Effector memory CD8-positive, alpha-beta T cell (primary cell): ENCODE measurements at regions not wholly inside any gene's neighbourhood (a gene's known extent, or its start where the extent isn't known, plus 50 kb on each side); places are given as distances from the start of the nearest gene placed in this dataset.

Source experiments
- ATAC-seq: fragments of 150-1000 bp; cut with Tn5 transposase; replicated peaks from 2 replicates; pipeline ENCODE4 v1.10.0; 2021; ENCODE audit warnings: mild to moderate bottlenecking, moderate library complexity
- DNase-seq, 3 experiments: peaks; one replicate each; pipeline ENCODE4 v3.0.0; 2021
- H3K27ac Mint-ChIP-seq, 2 donors: one replicate each; pipeline ENCODE4 v1.8.0; 2022; ENCODE audit warnings: mild to moderate bottlenecking in 2 of 2, mixed read lengths in 2 of 2, moderate library complexity in 2 of 2
- H3K27me3 Mint-ChIP-seq, 2 donors: one replicate each; pipeline ENCODE4 v1.8.0; 2022; ENCODE audit warnings: mixed read lengths in 2 of 2
- H3K36me3 Mint-ChIP-seq: one replicate; pipeline ENCODE4 v1.8.0; 2022; ENCODE audit warnings: mild to moderate bottlenecking, moderate library complexity, mixed read lengths; ENCODE audit not compliant: insufficient read depth
- H3K4me1 Mint-ChIP-seq, 2 donors: one replicate each; pipeline ENCODE4 v1.8.0; 2022; ENCODE audit warnings: low read depth in 2 of 2, mixed read lengths in 2 of 2
- H3K4me3 Mint-ChIP-seq, 2 donors: one replicate each; pipeline ENCODE4 v1.8.0; 2022; ENCODE audit warnings: mild to moderate bottlenecking in 2 of 2, mixed read lengths in 2 of 2, moderate library complexity in 2 of 2
- H3K9me3 Mint-ChIP-seq, 2 donors: one replicate each; pipeline ENCODE4 v1.8.0; 2022; ENCODE audit warnings: mixed read lengths in 2 of 2

DNA sequence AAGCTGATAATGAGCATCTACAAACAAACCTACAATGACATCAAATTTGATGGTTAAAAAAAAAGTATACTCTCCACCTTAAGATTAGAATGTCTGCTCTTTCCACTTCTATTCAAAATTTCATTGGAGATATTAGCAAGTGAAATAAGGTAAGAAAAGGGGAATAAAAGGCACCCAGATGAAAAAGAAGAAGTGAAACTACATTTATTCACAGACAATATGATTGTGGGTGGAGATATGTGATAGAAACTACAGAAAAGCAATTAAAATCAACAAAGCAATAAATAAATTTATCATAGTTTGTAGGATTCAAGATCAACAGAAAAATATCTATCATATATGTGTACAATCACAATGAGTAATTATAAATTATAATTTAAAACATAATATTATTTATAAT is 395.1 kb upstream of the CCNH start:
- no peak for ATAC-seq
- no peaks in the 10 kb centered on the region for H3K4me1 Mint-ChIP-seq
- H3K27me3 Mint-ChIP-seq: no peaks in the 10 kb centered on the region
- H3K9me3 Mint-ChIP-seq: no peaks in the 10 kb centered on the region
- H3K27ac Mint-ChIP-seq: no peak overlapping the region
- no peak for DNase-seq
- H3K36me3 Mint-ChIP-seq: no peaks in the 10 kb centered on the region
- H3K4me3 Mint-ChIP-seq: no peak overlapping the region

DNA sequence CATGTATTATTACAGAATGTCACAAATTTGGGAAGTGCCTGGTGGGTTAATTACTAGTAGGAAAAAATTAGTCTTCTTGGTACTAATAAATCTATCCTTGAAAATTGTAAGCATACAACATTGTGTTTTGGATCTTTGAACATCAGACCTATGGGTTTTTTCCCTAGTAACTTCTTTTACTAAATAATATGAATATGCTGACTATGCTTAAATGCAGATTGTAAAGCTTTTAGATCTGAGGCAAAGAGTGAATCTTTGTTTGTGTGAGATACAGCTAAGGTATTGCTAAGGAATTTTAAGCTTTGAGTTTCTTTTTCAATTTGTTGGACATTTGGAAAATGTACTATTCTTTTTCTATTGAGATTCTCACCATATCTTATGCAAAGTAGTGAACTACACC is 390.6 kb upstream of the CCNH start:
- DNase-seq (no peak), ATAC-seq (no peak)
- H3K36me3 Mint-ChIP-seq: no peaks in the 10 kb centered on the region
- peaks cover 0 to 15% of the 10 kb centered on the region in 2 donors for H3K27me3 Mint-ChIP-seq
- no peaks in the 10 kb centered on the region for H3K4me1 Mint-ChIP-seq
- no peaks in the 10 kb centered on the region for H3K9me3 Mint-ChIP-seq
- no peak overlapping the region for H3K27ac Mint-ChIP-seq
- no peak overlapping the region for H3K4me3 Mint-ChIP-seq

DNA sequence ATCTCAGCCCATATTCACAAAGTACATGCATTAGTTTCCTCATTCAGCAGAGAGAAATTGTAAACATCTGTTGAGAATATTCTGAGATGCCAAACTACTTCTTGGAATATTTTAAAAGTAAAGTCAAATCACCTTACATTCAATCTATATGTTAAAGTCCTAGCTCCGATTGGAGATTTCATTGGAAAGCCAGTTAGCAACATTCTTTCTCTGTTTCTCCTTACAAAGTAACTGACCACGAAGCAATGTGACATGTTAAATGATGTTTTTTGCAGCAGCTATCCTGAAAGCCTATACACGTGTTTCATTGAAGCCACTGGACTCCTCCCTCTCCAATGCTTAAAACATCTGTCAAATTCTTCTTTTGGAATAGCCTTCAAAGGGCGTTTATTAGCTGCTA is 379.1 kb upstream of the CCNH start:
- no peaks in the 10 kb centered on the region for H3K36me3 Mint-ChIP-seq
- H3K4me3 Mint-ChIP-seq: no peak overlapping the region
- H3K4me1 Mint-ChIP-seq: no peaks in the 10 kb centered on the region
- H3K27ac Mint-ChIP-seq: no peak overlapping the region
- ATAC-seq (no peak), DNase-seq (no peak)
- peaks cover 11 to 22% of the 10 kb centered on the region in 2 donors for H3K27me3 Mint-ChIP-seq
- no peaks in the 10 kb centered on the region for H3K9me3 Mint-ChIP-seq

DNA sequence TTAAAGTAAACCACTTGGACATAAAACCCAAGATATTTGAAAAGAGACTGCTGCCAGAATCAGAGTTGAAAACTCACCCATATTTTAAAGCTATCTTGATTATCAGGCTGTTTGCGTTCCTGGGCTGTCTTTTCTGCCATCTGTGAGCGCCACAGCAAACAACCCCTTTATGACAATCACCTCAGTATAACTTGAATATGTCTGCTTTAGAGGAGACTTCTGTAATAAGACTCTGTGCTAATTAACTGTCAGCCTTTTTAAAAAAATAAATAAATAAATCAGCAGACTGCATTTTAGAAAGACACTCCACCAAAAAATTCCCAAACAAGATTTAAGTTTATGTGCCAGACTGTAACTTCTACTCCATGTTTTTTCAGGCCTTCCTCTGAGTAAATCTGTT is 375.7 kb upstream of the CCNH start:
- no peaks in the 10 kb centered on the region for H3K9me3 Mint-ChIP-seq
- H3K27me3 Mint-ChIP-seq: peaks cover 10 to 21% of the 10 kb centered on the region in 2 donors
- H3K4me3 Mint-ChIP-seq: no peak overlapping the region
- DNase-seq (no peak), ATAC-seq (no peak)
- H3K4me1 Mint-ChIP-seq: no peaks in the 10 kb centered on the region
- H3K36me3 Mint-ChIP-seq: no peaks in the 10 kb centered on the region
- H3K27ac Mint-ChIP-seq: no peak overlapping the region

DNA sequence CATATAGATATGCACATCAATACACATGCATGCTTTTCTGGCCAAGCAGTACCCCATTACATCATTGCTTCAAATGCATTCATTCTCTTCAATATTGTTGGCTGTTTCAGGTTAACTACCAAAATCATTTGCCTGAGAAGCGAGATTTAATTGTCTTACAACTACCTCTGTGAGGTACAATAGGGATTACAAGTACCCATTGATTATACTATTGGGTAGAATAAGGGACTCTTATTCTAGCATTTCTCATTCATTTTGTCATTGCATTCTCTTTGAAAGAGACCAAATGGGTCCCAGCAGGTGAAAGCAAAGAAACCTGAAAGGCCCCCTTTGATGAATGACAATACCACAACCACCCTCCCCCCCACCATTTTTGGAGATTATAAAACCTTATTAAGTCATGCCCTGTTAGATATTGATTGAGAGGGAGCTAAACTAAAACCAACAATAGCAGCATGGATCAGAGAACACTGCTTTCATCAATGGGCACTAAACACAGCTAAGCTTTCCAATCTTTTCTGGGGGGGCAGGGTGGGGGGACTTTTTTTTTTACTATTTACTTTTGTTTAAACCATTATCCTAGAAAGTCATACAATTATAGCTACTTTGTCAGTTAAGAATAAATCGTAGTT is 375.0 kb upstream of the CCNH start:
- DNase-seq (no peak), ATAC-seq (no peak)
- H3K9me3 Mint-ChIP-seq: no peaks in the 10 kb centered on the region
- peaks cover 10 to 21% of the 10 kb centered on the region in 2 donors for H3K27me3 Mint-ChIP-seq
- H3K36me3 Mint-ChIP-seq: no peaks in the 10 kb centered on the region
- no peak overlapping the region for H3K27ac Mint-ChIP-seq
- no peaks in the 10 kb centered on the region for H3K4me1 Mint-ChIP-seq
- no peak overlapping the region for H3K4me3 Mint-ChIP-seq

DNA sequence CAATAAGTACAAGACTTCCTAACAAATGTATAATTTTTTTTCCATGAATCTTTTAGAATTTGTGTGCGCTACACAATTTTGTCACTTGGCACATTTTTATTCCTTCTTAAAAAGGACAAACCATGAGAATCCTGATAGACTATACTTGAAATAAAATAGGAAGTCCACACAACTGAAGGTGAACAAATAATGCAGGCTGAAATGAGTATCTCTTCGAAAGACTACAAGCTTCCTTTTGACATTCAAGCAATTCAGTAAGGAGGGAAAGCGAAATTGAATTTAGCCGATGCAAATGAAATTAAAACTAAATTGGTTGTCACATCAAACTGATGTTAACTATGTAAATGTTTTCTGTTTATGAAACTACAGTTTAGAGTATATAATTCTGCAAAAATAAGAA is 374.4 kb upstream of the CCNH start:
- no peak overlapping the region for H3K27ac Mint-ChIP-seq
- H3K27me3 Mint-ChIP-seq: peaks cover 13 to 23% of the 10 kb centered on the region in 2 donors
- no peak overlapping the region for H3K4me3 Mint-ChIP-seq
- no peak for DNase-seq
- no peak for ATAC-seq
- no peaks in the 10 kb centered on the region for H3K36me3 Mint-ChIP-seq
- no peaks in the 10 kb centered on the region for H3K9me3 Mint-ChIP-seq
- no peaks in the 10 kb centered on the region for H3K4me1 Mint-ChIP-seq

DNA sequence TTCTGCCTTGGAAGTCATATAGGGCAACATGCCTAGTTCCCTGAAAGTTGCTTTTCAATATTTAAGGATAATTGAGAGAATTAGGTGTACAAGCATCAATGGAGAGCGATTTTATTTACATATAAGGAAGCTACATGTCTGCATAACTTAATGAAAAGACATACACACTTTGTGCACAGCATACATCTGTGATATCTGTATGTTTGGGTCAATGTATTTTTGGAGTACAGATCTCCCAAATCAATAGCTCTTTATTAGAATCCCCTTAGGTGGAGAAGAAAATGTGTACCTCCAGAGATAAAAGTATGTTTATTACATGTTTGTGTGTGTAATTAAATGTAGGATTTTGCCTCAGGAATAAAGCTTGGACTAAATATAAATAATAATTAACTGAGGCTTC is 373.7 kb upstream of the CCNH start:
- Mint-ChIP-seq H3K9me3 (no peaks in the 10 kb centered on the region), H3K27me3 (peaks cover 19 to 29% of the 10 kb centered on the region in 2 donors), H3K36me3 (no peaks in the 10 kb centered on the region), H3K4me1 (no peaks in the 10 kb centered on the region), H3K27ac (no peak overlapping the region), H3K4me3 (no peak overlapping the region)
- ATAC-seq: no peak
- no peak for DNase-seq

DNA sequence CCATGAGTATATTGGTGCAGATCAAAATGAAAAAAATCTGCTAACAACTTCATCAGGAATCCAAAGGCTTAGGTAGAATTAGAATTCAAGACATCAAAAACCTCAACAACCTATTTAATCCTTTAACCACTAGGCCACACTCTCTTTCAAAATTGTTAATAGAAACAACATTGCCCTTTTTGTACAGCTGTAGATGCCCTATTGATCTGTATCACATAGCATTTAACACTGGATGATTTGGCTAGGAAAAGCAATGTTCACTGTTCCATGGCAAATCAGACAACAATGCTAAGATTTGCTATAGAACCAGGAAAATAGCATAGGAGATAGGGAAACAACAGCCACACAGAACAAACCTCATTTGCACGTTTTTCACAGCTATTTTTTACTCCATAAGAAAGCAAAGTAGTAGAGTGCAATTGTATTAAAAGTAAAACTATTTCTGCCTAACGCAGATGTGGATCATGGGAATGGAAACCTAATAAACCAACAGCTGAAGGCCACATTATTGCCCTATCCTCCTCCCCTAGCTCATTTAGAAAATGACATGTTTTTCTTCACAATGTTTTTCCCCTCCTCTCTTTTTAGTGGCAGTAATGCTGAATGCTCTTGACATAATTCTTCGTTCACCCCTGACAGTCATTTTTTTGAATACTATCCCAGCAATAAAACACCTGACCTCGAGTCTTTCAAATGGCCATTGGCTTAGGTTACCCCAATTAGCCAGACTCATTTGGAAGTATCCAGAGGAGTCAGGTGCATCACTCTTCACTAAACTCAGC is 373.0 kb upstream of the CCNH start:
- Mint-ChIP-seq H3K27ac (no peak overlapping the region), H3K27me3 (peaks cover 26 to 35% of the 10 kb centered on the region in 2 donors), H3K36me3 (no peaks in the 10 kb centered on the region), H3K4me1 (no peaks in the 10 kb centered on the region), H3K9me3 (no peaks in the 10 kb centered on the region), H3K4me3 (no peak overlapping the region)
- ATAC-seq: no peak
- no peak for DNase-seq

DNA sequence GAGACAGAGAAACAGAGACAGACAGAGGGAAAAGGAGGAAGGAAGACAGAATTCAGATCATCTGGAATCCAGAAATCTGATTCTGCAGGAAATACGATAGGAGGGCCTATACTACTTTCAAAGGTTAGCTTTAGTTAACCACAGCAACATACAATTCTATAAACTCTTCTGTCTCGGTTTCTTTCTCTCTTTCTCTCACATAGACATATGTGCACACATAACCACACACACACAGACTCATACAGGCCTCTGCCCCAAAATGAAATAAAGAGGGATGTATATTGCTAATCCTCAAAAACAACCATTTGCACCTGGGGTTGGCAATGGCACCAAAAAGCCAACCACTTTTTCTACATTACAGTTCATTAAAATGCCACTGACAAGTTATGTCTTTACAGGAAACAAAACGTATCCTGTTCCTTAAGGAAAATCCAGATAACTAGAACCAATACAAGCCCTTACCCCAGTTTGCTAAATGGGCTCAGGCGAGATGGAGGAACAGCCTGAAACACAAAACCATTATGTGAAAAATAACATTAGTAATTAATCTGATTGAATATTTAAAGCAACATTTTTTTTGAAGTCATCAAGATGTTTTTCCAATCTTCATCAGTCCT is 372.3 kb upstream of the CCNH start:
- peaks cover 31 to 35% of the 10 kb centered on the region in 2 donors for H3K27me3 Mint-ChIP-seq
- no peaks in the 10 kb centered on the region for H3K4me1 Mint-ChIP-seq
- ATAC-seq: no peak
- no peak overlapping the region for H3K4me3 Mint-ChIP-seq
- H3K9me3 Mint-ChIP-seq: no peaks in the 10 kb centered on the region
- no peak for DNase-seq
- H3K27ac Mint-ChIP-seq: no peak overlapping the region
- no peaks in the 10 kb centered on the region for H3K36me3 Mint-ChIP-seq

DNA sequence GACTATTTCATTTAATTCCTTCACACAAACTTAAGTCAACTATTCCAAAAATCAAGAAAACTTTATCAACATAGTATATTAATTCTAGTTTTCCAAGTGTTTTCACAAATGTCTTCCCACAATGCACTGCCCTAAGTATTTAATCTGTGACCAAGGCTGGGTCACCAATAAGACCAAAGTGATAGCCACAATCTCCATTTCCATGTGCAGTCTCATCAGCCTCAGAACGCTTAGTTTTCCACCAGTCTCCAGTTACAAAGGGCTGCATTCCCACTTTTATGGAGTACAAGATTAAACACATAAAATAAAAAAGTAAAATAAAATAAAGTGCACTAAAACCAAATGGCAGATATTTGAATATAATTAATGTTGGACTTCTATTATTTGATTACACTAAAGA is 371.6 kb upstream of the CCNH start:
- H3K27me3 Mint-ChIP-seq: peaks cover 31 to 35% of the 10 kb centered on the region in 2 donors
- no peak overlapping the region for H3K27ac Mint-ChIP-seq
- DNase-seq (no peak), ATAC-seq (no peak)
- H3K4me3 Mint-ChIP-seq: no peak overlapping the region
- H3K4me1 Mint-ChIP-seq: no peaks in the 10 kb centered on the region
- no peaks in the 10 kb centered on the region for H3K9me3 Mint-ChIP-seq
- no peaks in the 10 kb centered on the region for H3K36me3 Mint-ChIP-seq

DNA sequence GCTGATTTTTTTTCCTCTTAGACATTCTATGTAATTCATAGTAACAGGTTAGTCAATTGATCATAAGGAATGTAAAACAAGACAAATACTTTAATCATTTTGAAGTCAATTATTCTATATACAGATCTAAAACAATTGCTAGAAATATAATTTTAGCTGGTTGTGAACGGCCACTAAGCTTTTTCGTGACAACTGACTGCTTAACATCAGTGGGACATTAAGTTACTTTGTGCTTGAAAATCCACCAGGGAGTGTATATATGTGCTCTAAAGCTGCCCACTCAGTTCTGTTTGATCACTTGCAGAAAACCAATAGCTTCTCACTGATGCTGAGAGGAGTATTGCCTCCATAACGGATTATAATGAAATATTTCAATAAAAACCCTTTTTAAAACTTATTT is 370.2 kb upstream of the CCNH start:
- H3K27me3 Mint-ChIP-seq: peaks cover 29 to 31% of the 10 kb centered on the region in 2 donors
- H3K4me3 Mint-ChIP-seq: no peak overlapping the region
- no peak overlapping the region for H3K27ac Mint-ChIP-seq
- DNase-seq: no peak
- H3K36me3 Mint-ChIP-seq: no peaks in the 10 kb centered on the region
- no peaks in the 10 kb centered on the region for H3K4me1 Mint-ChIP-seq
- H3K9me3 Mint-ChIP-seq: no peaks in the 10 kb centered on the region
- no peak for ATAC-seq

DNA sequence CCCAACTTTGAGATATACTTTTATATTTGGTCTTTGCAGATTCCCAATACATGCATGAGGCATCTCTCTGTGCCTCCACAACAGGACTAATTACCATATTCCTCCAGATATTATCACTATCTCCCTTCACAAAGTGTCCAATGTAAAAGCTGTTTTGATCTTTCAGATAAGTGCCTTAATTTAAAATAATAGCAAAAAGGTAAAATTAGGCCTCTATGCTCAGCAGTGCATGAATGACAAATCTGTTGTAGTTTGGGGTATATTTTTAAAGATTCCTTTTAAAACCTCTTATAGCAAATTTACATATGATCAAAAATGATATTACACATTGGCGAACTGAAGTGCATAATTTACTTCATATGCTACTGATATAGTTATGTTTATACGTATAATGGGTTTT is 369.2 kb upstream of the CCNH start:
- ATAC-seq (no peak), DNase-seq (no peak)
- Mint-ChIP-seq H3K27me3 (peaks cover 29 to 34% of the 10 kb centered on the region in 2 donors), H3K4me3 (no peak overlapping the region), H3K27ac (no peak overlapping the region), H3K36me3 (no peaks in the 10 kb centered on the region), H3K4me1 (no peaks in the 10 kb centered on the region), H3K9me3 (no peaks in the 10 kb centered on the region)

DNA sequence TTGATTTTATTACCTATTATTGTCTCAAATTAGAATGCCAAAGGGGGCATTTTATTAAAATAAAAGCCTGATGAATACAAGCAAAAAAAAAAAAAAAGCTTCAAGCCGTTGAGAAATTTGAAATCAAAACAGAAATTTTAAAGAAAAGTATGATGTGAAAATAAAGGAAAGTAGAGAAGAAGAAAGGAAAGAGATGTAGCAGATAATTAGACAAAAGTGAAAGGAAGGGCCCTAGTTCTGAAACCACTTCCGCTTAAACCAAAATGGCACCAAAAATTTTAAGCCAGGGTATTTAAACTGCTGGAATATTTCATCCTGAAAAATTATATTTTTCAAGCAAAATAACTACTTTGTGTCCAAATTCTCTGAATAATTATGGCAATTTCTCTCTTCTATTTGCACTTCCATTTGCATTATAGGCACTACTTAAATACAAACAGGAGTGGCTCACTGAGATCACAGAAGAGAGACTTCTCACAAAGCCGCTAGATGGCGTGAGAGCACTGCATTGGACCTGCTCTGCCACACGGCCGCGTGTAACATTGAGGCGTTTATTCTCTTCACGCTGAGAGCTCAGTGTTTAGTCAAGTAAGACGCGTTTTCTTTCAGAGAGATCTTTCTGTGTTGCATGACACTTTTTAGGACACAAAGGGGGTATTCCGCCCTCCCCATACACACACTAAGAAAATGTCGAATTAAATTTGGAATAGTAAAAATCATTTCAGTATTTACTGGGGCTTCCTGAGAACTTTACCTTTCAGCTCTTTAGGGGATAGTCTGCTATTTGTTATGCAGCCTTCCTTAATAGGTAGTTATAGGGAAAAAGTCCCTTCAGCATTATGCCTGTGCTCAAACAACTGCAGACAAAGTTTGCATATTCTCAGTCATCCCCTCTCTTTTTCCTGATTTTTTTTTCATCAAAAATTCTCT is 368.4 kb upstream of the CCNH start:
- ATAC-seq (peak; percentile 99), DNase-seq (peak; percentile 68 to 74 (median 69))
- H3K27ac Mint-ChIP-seq: no peak overlapping the region
- H3K27me3 Mint-ChIP-seq: peaks cover 25 to 37% of the 10 kb centered on the region in 2 donors
- H3K4me3 Mint-ChIP-seq: no peak overlapping the region
- H3K4me1 Mint-ChIP-seq: no peaks in the 10 kb centered on the region
- no peaks in the 10 kb centered on the region for H3K36me3 Mint-ChIP-seq
- H3K9me3 Mint-ChIP-seq: no peaks in the 10 kb centered on the region
